A673 (cell line): ENCODE measurements at regions not wholly inside any gene's neighbourhood (a gene's known extent, or its start where the extent isn't known, plus 50 kb on each side); places are given as distances from the start of the nearest gene placed in this dataset.

Experiments
- EZH2 ChIP-seq: fragments of 200-600 bp; sonication (generic); IDR thresholded peaks from 2 replicates; pipeline ENCODE4 v1.6.1; 2017; ENCODE audit warnings: borderline replicate concordance, low read depth, mild to moderate bottlenecking, mixed read lengths, antibody characterized with exemption, low read length; ENCODE audit not compliant: poor library complexity, severe bottlenecking
- TF ChIP-seq, protein P1 (sequence below): fragments of 300-800, 200-600 bp; sonication (generic); conservative IDR thresholded peaks from 2 replicates; pipeline ENCODE4 v1.5.1; 2017; ENCODE audit warnings: low read depth, mild to moderate bottlenecking, antibody characterized with exemption, low read length, moderate library complexity, mixed read lengths

DNA sequence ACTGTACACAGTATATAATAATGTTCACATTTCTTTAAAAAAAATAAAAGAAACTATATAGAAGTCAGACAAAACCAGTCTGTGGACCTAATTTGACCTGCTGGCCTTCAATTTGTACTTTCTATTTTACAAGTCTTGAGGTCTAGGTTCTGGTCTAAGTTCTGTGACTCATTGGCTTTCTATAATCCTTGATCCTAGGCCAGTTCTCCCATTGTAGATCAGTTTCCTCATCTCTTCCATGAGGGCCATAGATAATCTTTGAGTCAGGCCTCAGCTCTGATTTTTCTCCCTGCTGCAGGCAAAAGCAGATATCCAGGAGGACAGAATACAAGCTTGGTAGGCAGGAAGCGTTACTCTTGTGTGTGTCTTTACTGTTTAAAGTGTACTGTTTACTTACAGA lies 603.7 kb upstream of the CAMK1G start:
- TF ChIP-seq, protein P1, sequence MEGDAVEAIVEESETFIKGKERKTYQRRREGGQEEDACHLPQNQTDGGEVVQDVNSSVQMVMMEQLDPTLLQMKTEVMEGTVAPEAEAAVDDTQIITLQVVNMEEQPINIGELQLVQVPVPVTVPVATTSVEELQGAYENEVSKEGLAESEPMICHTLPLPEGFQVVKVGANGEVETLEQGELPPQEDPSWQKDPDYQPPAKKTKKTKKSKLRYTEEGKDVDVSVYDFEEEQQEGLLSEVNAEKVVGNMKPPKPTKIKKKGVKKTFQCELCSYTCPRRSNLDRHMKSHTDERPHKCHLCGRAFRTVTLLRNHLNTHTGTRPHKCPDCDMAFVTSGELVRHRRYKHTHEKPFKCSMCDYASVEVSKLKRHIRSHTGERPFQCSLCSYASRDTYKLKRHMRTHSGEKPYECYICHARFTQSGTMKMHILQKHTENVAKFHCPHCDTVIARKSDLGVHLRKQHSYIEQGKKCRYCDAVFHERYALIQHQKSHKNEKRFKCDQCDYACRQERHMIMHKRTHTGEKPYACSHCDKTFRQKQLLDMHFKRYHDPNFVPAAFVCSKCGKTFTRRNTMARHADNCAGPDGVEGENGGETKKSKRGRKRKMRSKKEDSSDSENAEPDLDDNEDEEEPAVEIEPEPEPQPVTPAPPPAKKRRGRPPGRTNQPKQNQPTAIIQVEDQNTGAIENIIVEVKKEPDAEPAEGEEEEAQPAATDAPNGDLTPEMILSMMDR = no peak
- TF ChIP-seq EZH2 = no peak
